Stomach (tissue), 4 donors: ENCODE measurements at regions not wholly inside any gene's neighbourhood (a gene's known extent, or its start where the extent isn't known, plus 50 kb on each side); places are given as distances from the start of the nearest gene placed in this dataset.

Source experiments
- POLR2A ChIP-seq, 4 donors: fragments of 450-650 bp; IDR thresholded peaks; one replicate each; pipeline ENCODE4 v1.6.1; 2016; ENCODE audit warnings: antibody characterized with exemption in 4 of 4, control low read depth in 2 of 4, mild to moderate bottlenecking in 1 of 4, moderate library complexity in 1 of 4
- TF ChIP-seq, protein P1 (sequence below), 7 experiments: fragments of 450-650 bp in 4 of 7; fragments of 200-600 bp in 3 of 7; sonication (generic) in 3 of 7; IDR thresholded peaks; one replicate each; pipeline ENCODE4 v1.5.1; 2016 to 2019; ENCODE audit warnings: antibody characterized with exemption in 7 of 7, control low read depth in 2 of 7, mild to moderate bottlenecking in 1 of 7

DNA sequence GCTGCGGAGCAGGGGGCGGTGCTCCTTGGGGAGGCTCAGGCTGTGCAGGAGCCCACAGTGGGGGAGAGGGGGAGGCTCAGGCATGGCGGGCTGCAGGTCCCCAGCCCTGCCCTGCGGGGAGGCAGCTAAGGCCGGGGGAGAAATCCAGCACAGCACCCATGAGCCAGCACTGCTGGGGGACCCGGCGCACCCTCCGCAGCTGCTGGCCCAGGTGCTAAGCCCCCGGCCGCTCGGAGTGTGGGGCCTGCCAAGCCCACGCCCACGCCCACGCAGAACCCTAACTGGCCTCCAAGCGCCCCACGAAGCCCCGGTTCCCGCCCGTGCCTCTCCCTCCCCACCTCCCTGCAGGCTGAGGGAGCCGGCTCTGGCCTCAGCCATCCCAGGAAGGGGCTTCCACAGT lies 145.6 kb upstream of the SEL1L start:
- TF ChIP-seq, protein P1, sequence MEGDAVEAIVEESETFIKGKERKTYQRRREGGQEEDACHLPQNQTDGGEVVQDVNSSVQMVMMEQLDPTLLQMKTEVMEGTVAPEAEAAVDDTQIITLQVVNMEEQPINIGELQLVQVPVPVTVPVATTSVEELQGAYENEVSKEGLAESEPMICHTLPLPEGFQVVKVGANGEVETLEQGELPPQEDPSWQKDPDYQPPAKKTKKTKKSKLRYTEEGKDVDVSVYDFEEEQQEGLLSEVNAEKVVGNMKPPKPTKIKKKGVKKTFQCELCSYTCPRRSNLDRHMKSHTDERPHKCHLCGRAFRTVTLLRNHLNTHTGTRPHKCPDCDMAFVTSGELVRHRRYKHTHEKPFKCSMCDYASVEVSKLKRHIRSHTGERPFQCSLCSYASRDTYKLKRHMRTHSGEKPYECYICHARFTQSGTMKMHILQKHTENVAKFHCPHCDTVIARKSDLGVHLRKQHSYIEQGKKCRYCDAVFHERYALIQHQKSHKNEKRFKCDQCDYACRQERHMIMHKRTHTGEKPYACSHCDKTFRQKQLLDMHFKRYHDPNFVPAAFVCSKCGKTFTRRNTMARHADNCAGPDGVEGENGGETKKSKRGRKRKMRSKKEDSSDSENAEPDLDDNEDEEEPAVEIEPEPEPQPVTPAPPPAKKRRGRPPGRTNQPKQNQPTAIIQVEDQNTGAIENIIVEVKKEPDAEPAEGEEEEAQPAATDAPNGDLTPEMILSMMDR (IDR thresholded peaks at IDR 0.05) = no peak
- no peak for TF ChIP-seq POLR2A (IDR thresholded peaks at IDR 0.05)
